HepG2 (cell line): ENCODE measurements at regions not wholly inside any gene's neighbourhood (a gene's known extent, or its start where the extent isn't known, plus 50 kb on each side); places are given as distances from the start of the nearest gene placed in this dataset.

Experiments
- ATAC-seq: fragments of 200-7000 bp; cut with Tn5 transposase; 3 replicates; pipeline ENCODE4 v1.9.1; 2020; ENCODE audit warnings: mild to moderate bottlenecking, moderate library complexity
- BruUV-seq: library from RNA; stranded (reverse); fragments of 400-500 nt; replicated peaks from 2 replicates; lab custom pipeline; 2021; lab: Mats Ljungman, UMichigan
- CTCF ChIA-PET: fragments of 300-600 bp; formaldehyde crosslinking; extraction: SDS; loops from one replicate; lab custom pipeline; 2021; ENCODE audit warnings: low total read pairs, inconsistent platforms, low intra/inter-chr PET ratio; lab: Yijun Ruan, JAX
- POLR2A ChIA-PET: fragments of 350-600 bp; sonication (Branson Sonifier 250); formaldehyde crosslinking; loops from one replicate; lab custom pipeline; 2020; ENCODE audit warnings: antibody characterized with exemption, inconsistent platforms; lab: Yijun Ruan, JAX
- DNase-seq: peaks from one replicate; pipeline ENCODE4 v3.0.0-alpha.2; 2015; ENCODE audit warnings: low spot score
- FAIRE-seq: peaks from 3 replicates; lab custom pipeline; 2011; peaks lifted over from hg19 to GRCh38; lab: Jason Lieb, UNC
- H2AFZ ChIP-seq: one replicate; pipeline ENCODE4 v1.6.1; 2011; ENCODE audit warnings: low read length, inconsistent platforms
- H3K27ac ChIP-seq: fragments of 300-600 bp; 3 replicates; pipeline ENCODE4 v1.8.0; 2011; ENCODE audit warnings: mixed run types, mild to moderate bottlenecking, mixed read lengths, low read length, inconsistent platforms; ENCODE audit not compliant: insufficient read depth; ENCODE audit errors: extremely low read length
- H3K27me3 ChIP-seq, 2 experiments: fragments of 200-600 bp in 1 of 2; 2 replicates in 1 of 2; 3 replicates in 1 of 2; pipeline versions ENCODE4 v1.6.0 to v1.8.0; 2011; ENCODE audit warnings: low read length in 2 of 2, mild to moderate bottlenecking in 2 of 2, moderate library complexity in 2 of 2, inconsistent platforms in 1 of 2; ENCODE audit not compliant: insufficient read depth in 2 of 2, control insufficient read depth in 1 of 2
- H3K36me3 ChIP-seq, 2 experiments: fragments of 200-600 bp in 1 of 2; replicated peaks in 1 of 2; 2 replicates in 1 of 2; 3 replicates in 1 of 2; pipeline versions ENCODE4 v1.5.1 to v1.8.0; 2011; ENCODE audit warnings: low read length in 2 of 2, inconsistent platforms in 1 of 2; ENCODE audit not compliant: insufficient read depth in 2 of 2, control insufficient read depth in 1 of 2
- H3K4me1 ChIP-seq: 2 replicates; pipeline ENCODE4 v1.5.1; 2012; ENCODE audit warnings: low read length, inconsistent platforms; ENCODE audit not compliant: insufficient read depth
- H3K4me2 ChIP-seq: 2 replicates; pipeline ENCODE4 v1.6.0; 2011; ENCODE audit warnings: low read depth, low read length, inconsistent platforms
- H3K4me3 ChIP-seq, 3 experiments: fragments of 200-600 bp in 1 of 3; sonication (generic), shearing (Covaris generic) in 1 of 3; replicated peaks in 1 of 3; 2 replicates each; pipeline ENCODE4 v1.5.1; 2011 to 2016; ENCODE audit warnings: low read length in 3 of 3, inconsistent platforms in 2 of 3, low read depth in 2 of 3, mild to moderate bottlenecking in 2 of 3, control low read depth in 1 of 3, mixed read lengths in 1 of 3; ENCODE audit not compliant: insufficient read depth in 1 of 3
- H3K79me2 ChIP-seq: one replicate; pipeline ENCODE4 v1.6.1; 2011; ENCODE audit warnings: low read length, inconsistent platforms; ENCODE audit not compliant: insufficient read depth
- H3K9ac ChIP-seq: 2 replicates; pipeline ENCODE4 v1.6.0; 2011; ENCODE audit warnings: mild to moderate bottlenecking, low read depth, low read length, inconsistent platforms; ENCODE audit not compliant: insufficient read depth
- H3K9me3 ChIP-seq: 2 replicates; pipeline ENCODE4 v1.5.1; 2012; ENCODE audit warnings: mild to moderate bottlenecking, low read length
- H4K20me1 ChIP-seq: 2 replicates; pipeline ENCODE4 v1.6.0; 2011; ENCODE audit warnings: inconsistent platforms, mild to moderate bottlenecking, low read length, moderate library complexity; ENCODE audit not compliant: insufficient read depth
- HDAC1 ChIP-seq: sonication (generic); formaldehyde crosslinking; IDR thresholded peaks from 2 replicates; pipeline ENCODE4 v1.5.1; 2020; ENCODE audit warnings: mild to moderate bottlenecking, missing genetic modification reagents
- MATR3 ChIP-seq: sonication (generic); formaldehyde crosslinking; IDR thresholded peaks from 2 replicates; pipeline ENCODE4 v1.4.0; 2020; ENCODE audit warnings: missing genetic modification reagents
- MXD1 ChIP-seq: sonication (generic); formaldehyde crosslinking; IDR thresholded peaks from 2 replicates; pipeline ENCODE4 v1.4.0; 2020; ENCODE audit warnings: mild to moderate bottlenecking, missing genetic modification reagents
- RFX3 ChIP-seq: IDR thresholded peaks from 2 replicates; pipeline ENCODE4 v1.6.1; 2016; ENCODE audit warnings: missing biosample characterization, missing genetic modification reagents
- TFAP4 ChIP-seq: sonication (generic); IDR thresholded peaks from 2 replicates; pipeline ENCODE4 v1.6.1; 2016; ENCODE audit warnings: low read depth, borderline replicate concordance
- ZBTB25 ChIP-seq: IDR thresholded peaks from 2 replicates; pipeline ENCODE4 v1.6.1; 2018; ENCODE audit warnings: missing genetic modification reagents
- ZFP36L1 ChIP-seq: sonication (generic); formaldehyde crosslinking; IDR thresholded peaks from 2 replicates; pipeline ENCODE4 v1.8.0; 2022; ENCODE audit warnings: mild to moderate bottlenecking, missing genetic modification reagents, moderate library complexity
- ZFP36L2 ChIP-seq: sonication (generic); formaldehyde crosslinking; IDR thresholded peaks from 2 replicates; pipeline ENCODE4 v1.4.0; 2020; ENCODE audit warnings: missing genetic modification reagents
- ZNF180 ChIP-seq: sonication (generic); formaldehyde crosslinking; IDR thresholded peaks from 2 replicates; pipeline ENCODE4 v1.4.0; 2020; ENCODE audit warnings: low read depth, missing genetic modification reagents, borderline replicate concordance
- ZNF354B ChIP-seq: sonication (generic); formaldehyde crosslinking; IDR thresholded peaks from 2 replicates; pipeline ENCODE4 v1.8.0; 2022; ENCODE audit warnings: mild to moderate bottlenecking, missing genetic modification reagents
- ZNF619 ChIP-seq: sonication (generic); formaldehyde crosslinking; IDR thresholded peaks from 2 replicates; pipeline ENCODE4 v1.4.0; 2020; ENCODE audit warnings: mild to moderate bottlenecking, missing genetic modification reagents
- ZSCAN30 ChIP-seq: sonication (generic); formaldehyde crosslinking; IDR thresholded peaks from 2 replicates; pipeline ENCODE4 v1.5.0; 2020; ENCODE audit warnings: mild to moderate bottlenecking, missing genetic modification reagents
- ZSCAN31 ChIP-seq: sonication (generic); formaldehyde crosslinking; IDR thresholded peaks from 2 replicates; pipeline ENCODE4 v1.5.0; 2020; ENCODE audit warnings: low read depth, mild to moderate bottlenecking, missing genetic modification reagents
- WGBS: methylation state at CpG from one replicate; pipeline ENCODE4 v1.1.6; 2017; ENCODE audit warnings: low lambda C conversion rate; 5-methylcytosine and 5-hydroxymethylcytosine counted together
- in situ Hi-C: cut with HindIII; loops from 2 replicates; pipeline ENCODE4 v1.10.0; 2017; ENCODE audit warnings: low pct_unique_long_range_greater_than_20kb; ENCODE audit not compliant: extremely low pct_ligation_motif_present
- intact Hi-C: fragments of 100-400 bp; cut with micrococcal nuclease; formaldehyde crosslinking; loops from one replicate; pipeline ENCODE4 v1.10.0; 2022; ENCODE audit not compliant: unreplicated experiment
- TF ChIP-seq, protein P1 (sequence below): sonication (generic); formaldehyde crosslinking; IDR thresholded peaks from 2 replicates; pipeline ENCODE4 v1.4.0; 2020; ENCODE audit warnings: missing genetic modification reagents
- TF ChIP-seq, protein P2 (sequence below): sonication (generic); formaldehyde crosslinking; IDR thresholded peaks from 2 replicates; pipeline ENCODE4 v1.4.0; 2020; ENCODE audit warnings: missing genetic modification reagents
- TF ChIP-seq, protein P3 (sequence below): sonication (generic); formaldehyde crosslinking; IDR thresholded peaks from 2 replicates; pipeline ENCODE4 v1.5.0; 2020; ENCODE audit warnings: mild to moderate bottlenecking, missing genetic modification reagents

GRCh38 chr21:31521515-31521914 is 138.0 kb upstream of the SOD1 start (continued):
- TF ChIP-seq ZNF619 (CRISPR knock-in tag) (no peak), HDAC1 (CRISPR knock-in tag) (no peak), ZFP36L2 (no peak), ZSCAN30 (CRISPR knock-in tag) (no peak), ZFP36L1 (CRISPR knock-in tag) (no peak)
- TF ChIP-seq, protein P1, sequence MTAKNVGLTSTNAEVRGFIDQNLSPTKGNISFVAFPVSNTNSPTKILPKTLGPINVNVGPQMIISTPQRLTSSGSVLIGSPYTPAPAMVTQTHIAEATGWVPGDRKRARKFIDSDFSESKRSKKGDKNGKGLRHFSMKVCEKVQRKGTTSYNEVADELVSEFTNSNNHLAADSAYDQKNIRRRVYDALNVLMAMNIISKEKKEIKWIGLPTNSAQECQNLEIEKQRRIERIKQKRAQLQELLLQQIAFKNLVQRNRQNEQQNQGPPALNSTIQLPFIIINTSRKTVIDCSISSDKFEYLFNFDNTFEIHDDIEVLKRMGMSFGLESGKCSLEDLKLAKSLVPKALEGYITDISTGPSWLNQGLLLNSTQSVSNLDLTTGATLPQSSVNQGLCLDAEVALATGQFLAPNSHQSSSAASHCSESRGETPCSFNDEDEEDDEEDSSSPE (CRISPR knock-in tag), result no peak

DNA sequence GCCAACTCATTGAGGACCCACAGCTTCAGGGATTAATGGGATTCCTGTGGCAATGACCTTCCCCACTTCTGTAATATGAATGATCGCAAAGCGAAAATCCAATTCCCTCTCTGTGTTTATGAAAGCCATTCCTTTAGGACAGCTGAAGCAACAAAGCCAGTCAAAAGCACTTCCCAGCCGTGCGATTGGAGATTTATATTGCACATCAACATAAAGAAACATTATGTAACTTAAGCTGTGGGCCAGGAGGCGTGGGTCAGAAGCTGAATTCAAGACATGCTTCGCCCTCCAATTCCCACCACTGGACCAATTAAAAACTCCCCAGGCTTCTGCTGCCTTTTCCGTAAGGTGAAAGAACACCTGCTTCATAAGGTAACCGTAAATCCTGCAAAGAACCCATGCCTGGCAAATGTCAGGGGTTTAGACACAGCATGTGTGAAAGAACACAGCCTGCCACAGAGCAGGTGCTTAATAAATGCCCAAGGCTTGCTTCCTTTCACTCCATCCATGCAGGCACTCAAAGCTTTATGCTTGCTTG is 138.9 kb upstream of the SOD1 start:
- no peak for ATAC-seq
- Histone ChIP-seq H3K27ac (no peak overlapping the region), H3K4me2 (no peak overlapping the region), H3K4me1 (no peaks in the 10 kb centered on the region), H3K36me3 (no peaks in the 10 kb centered on the region), H3K9me3 (no peaks in the 10 kb centered on the region), H3K9ac (no peak overlapping the region), H4K20me1 (no peaks in the 10 kb centered on the region), H3K27me3 (no peaks in the 10 kb centered on the region; a peak in 2 of 5 replicates), H3K4me3 (no peak overlapping the region), H3K79me2 (no peaks in the 10 kb centered on the region), H2AFZ (no peak overlapping the region)
- in situ Hi-C loops (no loop called here), intact Hi-C loops (no loop called here)
- ChIA-PET POLR2A (no interaction called here), CTCF (no interaction called here)
- no TSS peak for BruUV-seq
- no peak for FAIRE-seq
- DNase-seq, result no peak
- WGBS, result 49% methylated on average over 7 of the region's 8 CpGs
- TF ChIP-seq MATR3 (CRISPR knock-in tag) (no peak), ZBTB25 (no peak), HDAC1 (CRISPR knock-in tag) (no peak), MXD1 (CRISPR knock-in tag) (no peak), ZNF354B (CRISPR knock-in tag) (no peak), TFAP4 (no peak), RFX3 (CRISPR knock-in tag) (no peak), ZSCAN31 (CRISPR knock-in tag) (no peak), ZNF180 (CRISPR knock-in tag) (no peak)
- TF ChIP-seq, protein P2, sequence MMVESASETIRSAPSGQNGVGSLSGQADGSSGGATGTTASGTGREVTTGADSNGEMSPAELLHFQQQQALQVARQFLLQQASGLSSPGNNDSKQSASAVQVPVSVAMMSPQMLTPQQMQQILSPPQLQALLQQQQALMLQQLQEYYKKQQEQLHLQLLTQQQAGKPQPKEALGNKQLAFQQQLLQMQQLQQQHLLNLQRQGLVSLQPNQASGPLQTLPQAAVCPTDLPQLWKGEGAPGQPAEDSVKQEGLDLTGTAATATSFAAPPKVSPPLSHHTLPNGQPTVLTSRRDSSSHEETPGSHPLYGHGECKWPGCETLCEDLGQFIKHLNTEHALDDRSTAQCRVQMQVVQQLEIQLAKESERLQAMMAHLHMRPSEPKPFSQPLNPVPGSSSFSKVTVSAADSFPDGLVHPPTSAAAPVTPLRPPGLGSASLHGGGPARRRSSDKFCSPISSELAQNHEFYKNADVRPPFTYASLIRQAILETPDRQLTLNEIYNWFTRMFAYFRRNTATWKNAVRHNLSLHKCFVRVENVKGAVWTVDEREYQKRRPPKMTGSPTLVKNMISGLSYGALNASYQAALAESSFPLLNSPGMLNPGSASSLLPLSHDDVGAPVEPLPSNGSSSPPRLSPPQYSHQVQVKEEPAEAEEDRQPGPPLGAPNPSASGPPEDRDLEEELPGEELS (CRISPR knock-in tag), result no peak
- TF ChIP-seq, protein P3, sequence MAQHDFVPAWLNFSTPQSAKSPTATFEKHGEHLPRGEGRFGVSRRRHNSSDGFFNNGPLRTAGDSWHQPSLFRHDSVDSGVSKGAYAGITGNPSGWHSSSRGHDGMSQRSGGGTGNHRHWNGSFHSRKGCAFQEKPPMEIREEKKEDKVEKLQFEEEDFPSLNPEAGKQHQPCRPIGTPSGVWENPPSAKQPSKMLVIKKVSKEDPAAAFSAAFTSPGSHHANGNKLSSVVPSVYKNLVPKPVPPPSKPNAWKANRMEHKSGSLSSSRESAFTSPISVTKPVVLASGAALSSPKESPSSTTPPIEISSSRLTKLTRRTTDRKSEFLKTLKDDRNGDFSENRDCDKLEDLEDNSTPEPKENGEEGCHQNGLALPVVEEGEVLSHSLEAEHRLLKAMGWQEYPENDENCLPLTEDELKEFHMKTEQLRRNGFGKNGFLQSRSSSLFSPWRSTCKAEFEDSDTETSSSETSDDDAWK (CRISPR knock-in tag), result no peak
